ENCODE measurements at regions not wholly inside any gene's neighbourhood (a gene's known extent, or its start where the extent isn't known, plus 50 kb on each side); places are given as distances from the start of the nearest gene placed in this dataset.

DNA sequence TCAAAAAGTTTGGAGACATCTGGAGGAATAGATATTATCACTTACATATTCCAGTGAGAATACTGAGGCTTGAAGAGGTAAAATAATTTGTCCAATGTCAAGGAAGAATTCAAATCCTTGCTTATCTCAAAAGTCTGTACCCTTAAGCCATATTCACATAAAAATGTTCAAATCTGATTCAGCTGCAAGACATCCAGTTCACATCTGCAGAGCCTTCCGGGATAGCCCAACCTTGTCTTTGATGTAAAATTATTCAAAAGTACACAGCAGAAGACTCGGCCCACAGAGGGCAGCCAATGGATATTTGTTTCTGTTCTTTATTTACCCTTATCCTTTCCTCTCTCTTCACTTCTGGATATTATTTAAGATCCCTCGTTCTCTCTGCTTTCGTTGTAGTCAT lies 1183.8 kb upstream of the WWC1 start:
- TF ChIP-seq POLR2A (IDR thresholded peaks at IDR 0.05; ENCODE audit: low read length) (no peak), GATA1 (IDR thresholded peaks at IDR 0.05; ENCODE audit: low read depth, low read length) (no peak)
